Limb (tissue), 2 donors: ENCODE measurements at regions not wholly inside any gene's neighbourhood (a gene's known extent, or its start where the extent isn't known, plus 50 kb on each side); places are given as distances from the start of the nearest gene placed in this dataset.
A peak's percentile ranks its signal among the peaks of the same experiment; 100 is the strongest.

ENCODE experiments used
- DNase-seq, 2 donors: peaks; one replicate each; pipeline ENCODE4 v3.0.0-alpha.2; 2016; ENCODE audit errors: extremely low spot score in 2 of 2

- no peak for DNase-seq
Observed at GRCh38 chr4:62901101-62901500, 1508.1 kb downstream of the TECRL start.

- no peak for DNase-seq
Observed at GRCh38 chr4:62899646-62900364, 1509.4 kb downstream of the TECRL start.

DNA sequence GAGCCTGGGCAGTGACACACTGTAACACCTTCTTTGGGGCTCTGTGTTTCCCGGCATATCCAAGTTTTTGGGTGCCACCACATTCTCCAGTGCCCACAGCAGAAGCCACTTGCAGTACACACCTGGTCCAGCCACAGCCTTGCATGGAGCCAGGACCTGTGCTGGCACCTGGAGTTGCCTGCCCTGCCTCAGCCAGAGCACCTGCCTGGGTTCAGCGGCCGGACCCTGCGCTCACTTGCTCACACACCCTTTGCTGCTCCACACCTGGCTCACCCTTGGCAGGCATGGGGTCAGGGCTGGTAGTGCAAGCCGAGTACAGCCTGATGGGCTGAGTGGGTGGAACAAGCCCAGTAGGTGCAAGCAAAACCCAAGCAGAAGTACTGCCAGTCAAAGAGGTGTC, 1511.1 kb downstream of the TECRL start:
- no peak for DNase-seq

- DNase-seq, result no peak
Observed at GRCh38 chr4:62896721-62897120, 1512.5 kb downstream of the TECRL start.

DNA sequence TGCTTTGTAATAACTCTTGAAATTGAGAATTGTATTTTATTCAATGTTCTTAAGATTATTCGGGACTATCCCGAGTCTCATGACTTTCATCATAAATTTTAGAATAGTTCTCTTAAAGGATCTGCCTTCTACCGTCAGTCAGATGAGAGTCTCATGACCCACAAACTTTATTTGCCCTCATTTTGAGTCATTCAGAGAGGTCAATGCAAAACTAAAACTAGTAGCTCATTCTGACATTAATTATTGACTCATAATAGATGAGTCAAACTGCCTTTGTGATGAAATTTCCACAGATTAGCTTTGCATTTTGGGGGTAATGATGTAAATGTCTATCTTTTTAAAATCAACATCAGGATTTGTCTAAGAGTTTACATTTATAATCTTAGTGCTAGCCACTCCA, 1527.3 kb downstream of the TECRL start:
- DNase-seq, result no peak

DNA sequence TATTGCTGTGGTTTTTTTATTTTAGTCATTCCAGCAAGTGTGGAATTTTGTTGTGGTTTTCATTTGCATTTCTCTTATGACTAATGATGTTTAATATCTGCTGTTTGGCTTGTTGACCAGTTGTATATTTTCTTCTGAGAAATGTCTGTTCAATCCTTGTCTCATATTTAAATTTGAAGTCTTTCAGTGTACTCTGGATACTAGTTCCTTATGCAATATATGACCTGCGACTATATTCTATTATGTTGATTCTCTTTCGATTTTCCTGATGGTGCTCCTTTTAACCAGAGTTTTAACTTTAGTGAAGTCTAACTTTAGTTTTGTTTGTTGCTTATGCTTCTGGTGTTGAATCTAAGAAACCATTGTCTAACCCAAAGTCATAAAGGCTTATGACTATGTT, 1528.0 kb downstream of the TECRL start:
- DNase-seq, result no peak

GRCh38 chr4:62872856-62873255, 1536.4 kb downstream of the TECRL start:
- no peak for DNase-seq

GRCh38 chr4:62871078-62871477, 1538.2 kb downstream of the TECRL start:
- DNase-seq, result no peak

GRCh38 chr4:62870451-62870850, 1538.8 kb downstream of the TECRL start:
- no peak for DNase-seq

- no peak for DNase-seq
Observed at GRCh38 chr4:62865261-62865660, 1544.0 kb downstream of the TECRL start.

- DNase-seq, result no peak
Observed at GRCh38 chr4:62849696-62850095, 1559.6 kb downstream of the TECRL start.

DNA sequence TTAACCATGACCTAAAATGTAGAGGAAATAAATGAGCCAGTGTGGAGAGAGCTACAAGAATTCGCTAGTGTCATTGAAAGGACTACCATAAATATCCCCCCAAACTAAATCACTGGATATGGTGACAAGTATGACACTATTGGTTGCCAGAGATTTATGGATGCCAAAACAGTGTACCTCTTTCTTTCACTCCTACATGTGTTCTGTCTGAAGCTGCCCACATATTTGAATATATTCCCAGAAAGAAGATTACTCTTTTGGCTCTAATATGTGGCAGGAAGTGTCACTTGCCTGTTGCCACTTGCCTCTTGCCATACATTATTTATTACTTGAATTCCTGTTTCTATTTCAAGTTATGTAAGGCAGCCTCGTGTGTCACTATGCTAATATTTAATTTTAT, 1573.6 kb downstream of the TECRL start:
- no peak for DNase-seq

GRCh38 chr4:62822306-62822705, 1586.9 kb downstream of the TECRL start:
- no peak for DNase-seq

- DNase-seq, result no peak
Observed at GRCh38 chr4:62816566-62816965, 1592.7 kb downstream of the TECRL start.

DNA sequence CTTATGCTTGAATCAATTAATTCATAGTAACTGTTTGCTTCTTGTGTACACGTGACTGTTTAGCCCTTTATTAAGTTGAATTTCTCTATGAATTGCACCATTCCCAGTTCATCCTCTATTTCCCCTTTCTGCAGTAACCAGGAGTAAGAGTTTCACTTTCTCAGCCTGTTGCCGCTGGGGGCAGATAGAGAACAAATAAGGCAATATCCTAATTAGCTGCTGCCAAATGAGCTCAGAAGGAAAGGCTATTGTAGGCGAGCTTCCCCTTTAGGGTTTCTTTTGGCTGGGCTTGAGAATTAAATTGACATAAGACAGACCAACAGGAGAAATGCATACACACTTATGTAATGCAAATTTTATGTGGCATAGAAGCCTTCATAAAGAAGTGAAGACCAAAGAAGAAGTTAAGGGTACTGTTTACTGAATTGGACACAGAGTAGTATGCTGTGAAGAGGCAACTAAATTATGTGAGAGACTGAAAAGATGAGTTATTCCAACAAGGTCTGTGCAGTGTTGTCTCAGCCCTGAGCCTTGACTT, 1594.7 kb downstream of the TECRL start:
- no peak for DNase-seq

- DNase-seq, result no peak
Observed at GRCh38 chr4:62806816-62807215, 1602.4 kb downstream of the TECRL start.

DNA sequence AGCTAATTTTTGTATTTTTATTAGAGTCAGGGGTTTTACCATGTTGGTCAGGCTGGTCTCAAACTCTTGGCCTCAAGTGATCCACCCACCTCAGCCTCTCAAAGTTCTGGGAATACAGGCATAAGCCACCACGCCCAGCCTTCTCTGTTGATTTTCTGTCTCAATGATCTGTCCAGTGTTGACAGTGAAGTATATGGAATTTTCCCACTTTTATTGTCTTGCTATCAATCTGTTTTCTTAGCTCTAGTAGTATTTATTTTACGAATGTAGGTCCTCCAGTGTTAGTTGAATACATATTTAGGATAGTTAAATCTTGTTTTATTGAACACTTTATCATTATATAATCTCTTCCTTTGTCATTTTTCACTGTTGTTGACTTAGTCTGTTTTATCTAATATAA, 1603.9 kb downstream of the ADGRL3 start:
- DNase-seq, result no peak

DNA sequence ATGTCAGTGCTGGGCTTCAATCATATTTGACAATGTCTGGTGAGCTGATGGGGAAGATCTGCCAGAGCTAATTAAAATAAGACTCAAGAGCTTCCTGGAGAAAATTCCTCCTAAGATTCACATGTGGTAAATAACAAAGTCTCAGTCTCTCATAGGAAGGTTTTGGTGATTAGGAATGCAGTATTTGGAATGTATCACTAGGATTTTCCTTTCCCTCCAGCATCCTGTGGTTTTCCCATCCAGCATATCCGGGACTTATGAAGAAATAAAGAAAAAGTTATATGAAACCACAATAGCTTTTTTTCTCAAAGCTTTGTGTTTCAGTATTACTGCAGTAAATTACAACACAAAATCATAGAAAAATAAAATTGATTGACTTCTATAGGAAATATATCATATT, 1597.1 kb downstream of the ADGRL3 start:
- no peak for DNase-seq

DNA sequence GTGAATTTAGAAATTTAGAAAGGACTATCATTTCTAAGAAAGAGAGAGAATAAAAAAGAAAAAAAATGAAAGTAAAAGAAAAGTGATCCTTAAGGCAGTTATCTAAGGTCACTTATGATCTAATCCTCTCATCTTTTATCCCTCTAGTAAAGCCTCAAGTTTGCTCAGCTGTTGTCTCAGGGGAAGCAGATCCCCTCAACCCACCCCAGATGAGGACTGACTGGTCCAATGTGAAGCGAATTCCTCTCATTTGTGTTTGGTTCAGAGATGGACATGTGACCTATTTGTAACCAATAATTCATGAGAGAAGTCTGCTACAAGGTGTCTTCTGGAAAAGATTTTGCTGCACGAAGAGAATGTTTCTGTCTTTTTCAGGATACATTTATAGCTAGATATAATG, 1591.3 kb downstream of the ADGRL3 start:
- DNase-seq, result no peak

DNA sequence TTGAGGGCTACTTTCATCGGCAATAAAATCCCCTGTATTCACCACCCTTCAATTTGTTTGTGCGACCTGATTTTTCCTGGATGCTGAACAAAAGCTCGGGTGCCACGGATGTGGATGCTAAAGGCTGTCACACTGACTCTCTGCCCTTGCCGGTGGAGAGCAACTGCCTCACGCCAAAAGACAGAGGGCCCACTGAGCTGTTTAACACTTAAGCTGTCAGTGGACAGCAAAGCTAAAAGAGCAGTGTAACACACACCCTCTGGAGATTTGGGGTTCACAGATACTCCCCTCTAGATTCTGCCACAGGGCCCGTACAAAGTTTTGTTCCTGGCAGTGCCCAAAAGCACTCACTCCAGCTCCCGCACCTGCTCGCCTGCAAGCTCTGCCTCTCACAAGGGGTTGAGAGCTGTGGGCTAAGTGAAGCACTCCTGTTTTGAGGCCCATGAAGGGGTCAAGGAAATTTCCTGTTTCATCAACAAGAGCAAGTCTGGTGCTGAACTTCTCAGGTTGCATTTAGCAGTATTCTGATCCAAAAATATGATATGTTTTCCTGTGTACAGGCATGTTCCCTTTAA, 1571.9 kb downstream of the ADGRL3 start:
- peak in 1 of 2 donors; percentile 22 for DNase-seq

GRCh38 chr4:62740296-62740695, 1540.2 kb downstream of the ADGRL3 start:
- DNase-seq, result no peak

DNA sequence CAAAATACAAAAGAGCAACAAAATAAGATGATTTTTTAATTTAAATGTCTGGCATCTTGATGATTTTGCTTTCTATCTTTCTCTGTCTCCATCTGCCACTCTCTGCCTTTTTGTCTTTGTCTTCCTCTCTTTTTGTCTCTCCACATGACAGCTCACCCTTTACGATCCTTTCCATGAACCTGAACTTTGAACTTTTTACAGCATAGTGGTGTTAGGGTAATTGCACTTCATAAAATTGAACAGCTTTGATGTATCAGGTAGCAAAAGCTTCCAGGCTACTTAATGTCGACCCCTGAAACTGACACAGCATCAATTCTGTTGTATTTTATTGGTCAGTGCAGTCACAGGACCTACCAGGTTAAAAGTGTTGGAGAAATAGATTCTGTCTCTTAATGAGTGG, 1517.0 kb downstream of the ADGRL3 start:
- DNase-seq, result no peak

GRCh38 chr4:62711575-62711974, 1511.4 kb downstream of the ADGRL3 start:
- DNase-seq, result no peak
